Hippocampal formation (tissue), 2 donors: ENCODE measurements at regions not wholly inside any gene's neighbourhood (a gene's known extent, or its start where the extent isn't known, plus 50 kb on each side); places are given as distances from the start of the nearest gene placed in this dataset.

ENCODE experiments used
- DNase-seq, 2 donors: peaks; one replicate each; lab custom pipeline; 2025; lab: John Stamatoyannopoulos, UW

DNA sequence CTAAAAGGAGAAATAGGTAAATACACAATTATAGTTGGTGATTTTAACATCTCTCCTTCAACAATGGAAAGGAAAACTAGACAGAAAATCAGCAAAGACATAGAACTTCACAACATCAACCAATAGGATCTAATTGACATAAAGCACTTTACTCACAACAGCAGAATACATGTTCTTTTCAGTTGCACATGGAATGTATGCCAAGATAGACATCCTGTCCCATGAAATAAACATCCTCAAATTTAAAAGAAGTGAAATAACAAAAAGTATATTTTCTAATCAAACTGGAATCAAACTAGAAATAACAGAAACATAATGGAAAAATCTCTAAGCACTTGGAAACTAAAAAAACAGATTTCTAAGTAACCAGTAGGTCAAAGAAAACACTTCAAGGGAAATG is 296.2 kb upstream of the RGS6 start:
- DNase-seq, result no peak

- DNase-seq, result no peak
Observed at GRCh38 chr14:71636820-71637471, 295.3 kb upstream of the RGS6 start.

DNA sequence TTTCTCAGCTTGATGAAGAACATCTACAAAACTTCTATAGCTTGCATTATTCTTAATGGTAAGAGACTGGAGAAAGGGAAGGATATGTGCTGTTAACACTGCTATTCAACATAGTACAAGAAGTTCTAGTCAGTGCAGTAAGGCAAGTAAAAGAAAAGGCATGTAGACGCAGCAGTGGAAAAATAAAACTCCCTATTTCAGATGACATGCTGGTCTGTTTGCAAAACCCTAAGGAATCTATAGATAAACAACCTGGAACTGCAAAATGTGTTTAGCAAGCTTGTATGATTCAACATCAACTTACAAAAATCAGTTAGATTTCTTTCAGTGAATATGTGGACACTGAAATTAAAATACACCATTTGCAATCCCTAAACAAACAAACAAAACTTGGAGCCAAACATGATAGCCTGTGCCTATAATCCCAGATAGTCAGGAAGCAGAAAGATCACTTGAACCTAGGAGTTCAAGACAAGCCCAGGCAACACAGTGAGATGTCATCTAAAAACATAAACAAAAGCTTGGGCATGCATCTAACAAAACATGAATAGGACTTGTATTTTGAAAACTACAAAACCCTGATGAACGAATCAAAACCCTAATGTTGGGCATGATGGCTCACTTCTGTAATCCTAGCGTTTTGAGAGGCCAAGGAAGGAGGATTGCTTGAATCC is 293.6 kb upstream of the RGS6 start:
- no peak for DNase-seq

DNA sequence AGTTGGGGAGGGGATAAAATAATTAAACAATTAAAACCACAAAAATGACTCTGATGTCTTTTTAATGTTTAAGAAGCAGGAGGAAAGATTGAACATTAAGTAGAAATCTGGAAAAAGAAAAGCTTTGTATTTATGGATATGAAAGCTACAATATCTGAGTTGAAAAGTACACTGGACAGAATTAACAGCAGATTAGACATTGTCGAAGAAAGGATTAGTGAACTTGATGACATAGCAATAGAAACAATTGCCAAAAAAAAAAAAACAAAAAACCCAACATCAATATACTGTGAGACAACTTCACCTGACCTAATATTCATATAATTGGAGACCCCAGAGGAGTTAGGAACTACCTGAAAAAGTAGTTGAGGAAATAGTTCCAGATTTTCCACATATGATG is 289.5 kb upstream of the RGS6 start:
- DNase-seq, result no peak

DNA sequence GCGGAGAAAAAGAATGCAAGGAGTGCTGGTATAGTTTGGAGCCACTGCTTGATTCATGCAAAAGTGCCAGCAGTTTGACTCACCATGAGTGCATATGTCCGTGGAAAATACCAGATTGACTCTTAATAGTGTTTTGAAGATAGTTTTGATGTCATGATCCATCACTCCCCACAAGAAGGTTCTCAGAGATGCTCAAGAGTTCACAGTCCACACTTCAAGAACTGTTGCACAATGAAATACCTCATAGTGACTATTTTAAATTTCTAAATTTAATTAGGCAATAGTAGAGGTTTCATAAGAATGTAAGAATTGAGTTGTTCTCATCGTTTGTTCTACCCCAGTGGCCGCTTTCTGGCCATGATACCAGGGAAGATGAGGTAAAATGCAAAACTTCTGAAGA is 286.6 kb upstream of the RGS6 start:
- no peak for DNase-seq

DNA sequence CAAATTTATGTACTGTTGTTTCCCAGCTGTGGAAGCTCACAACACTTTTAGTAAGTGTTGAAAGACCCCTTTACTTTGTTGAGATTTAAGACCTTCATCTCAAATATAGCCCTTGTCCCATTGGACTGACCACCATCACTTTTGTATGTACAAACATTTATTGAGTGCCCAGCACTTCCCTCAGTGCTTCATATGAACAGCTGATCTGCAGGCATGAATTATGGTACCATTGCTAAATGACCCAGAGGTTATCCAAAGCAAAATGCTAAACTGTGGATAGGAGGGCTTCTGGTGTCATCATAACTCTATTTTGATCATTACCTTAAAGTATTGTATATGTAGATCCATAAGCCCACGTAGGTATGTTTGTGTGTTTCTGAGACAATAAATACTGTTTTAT is 285.7 kb upstream of the RGS6 start:
- no peak for DNase-seq

- DNase-seq, result no peak
Observed at GRCh38 chr14:71647086-71647784, 285.0 kb upstream of the RGS6 start.

DNA sequence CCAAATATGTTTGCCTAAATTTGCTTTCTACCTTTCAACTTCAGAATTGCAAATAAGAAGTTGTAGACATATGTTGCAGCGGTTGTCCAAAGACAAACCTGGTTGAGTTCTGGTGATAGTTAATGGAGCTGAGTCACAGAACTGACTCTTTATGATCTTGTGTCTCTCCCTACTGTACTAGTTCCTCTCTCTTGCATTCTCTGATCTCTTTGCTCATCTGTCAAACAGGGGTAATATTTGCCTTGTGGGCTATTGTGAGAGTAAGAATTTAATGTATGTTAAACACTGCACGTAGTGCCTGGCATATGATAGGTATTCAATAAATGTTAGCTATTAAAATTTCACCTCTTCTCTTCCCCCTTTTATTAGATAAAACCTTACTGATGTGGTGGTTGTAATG is 283.5 kb upstream of the RGS6 start:
- no peak for DNase-seq

- no peak for DNase-seq
Observed at GRCh38 chr14:71650187-71650755, 282.0 kb upstream of the RGS6 start.

DNA sequence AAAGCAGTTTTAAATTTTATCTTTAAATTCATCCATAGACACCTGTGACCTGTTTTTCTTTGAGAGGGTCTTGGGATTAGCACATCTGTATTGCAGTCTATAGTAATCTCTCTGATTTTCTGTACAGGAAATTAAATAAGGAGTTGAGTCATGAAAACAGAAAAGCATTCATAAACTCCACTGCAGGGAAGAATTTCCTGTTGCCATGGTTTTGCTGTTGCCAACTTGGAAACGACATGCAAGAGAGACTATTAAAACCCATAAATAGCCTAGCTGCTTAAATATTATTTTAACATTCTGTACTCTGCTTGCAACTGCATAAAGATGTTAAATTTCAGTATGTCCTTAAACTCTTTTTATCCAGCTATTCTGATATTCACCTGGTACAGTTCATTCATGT is 281.0 kb upstream of the RGS6 start:
- DNase-seq, result peak in 1 of 2 donors; percentile 50

- DNase-seq, result no peak
Observed at GRCh38 chr14:71652368-71652767, 279.9 kb upstream of the RGS6 start.

DNA sequence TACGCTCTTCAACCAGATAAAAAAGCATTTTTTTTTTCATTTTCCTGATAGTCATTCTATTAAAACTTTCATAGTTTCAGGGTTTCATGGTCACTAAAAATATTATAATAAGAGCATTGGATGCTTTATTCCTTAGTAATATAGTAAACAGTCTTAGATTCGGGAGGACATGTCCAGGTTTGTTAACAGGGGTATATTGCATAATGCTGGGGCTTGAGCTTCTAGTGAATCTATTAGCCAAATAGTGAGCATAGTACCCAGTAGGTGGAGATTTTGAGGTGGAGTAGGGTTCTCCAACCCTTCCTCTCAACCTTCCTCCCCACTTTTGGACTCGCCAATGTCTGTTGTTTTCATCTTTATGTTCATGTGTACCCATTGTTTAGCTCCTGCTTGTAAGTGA is 277.4 kb upstream of the RGS6 start:
- no peak for DNase-seq

GRCh38 chr14:71658261-71658860 is 273.9 kb upstream of the RGS6 start:
- DNase-seq, result no peak

GRCh38 chr14:71659159-71659558 is 273.1 kb upstream of the RGS6 start:
- DNase-seq, result no peak

DNA sequence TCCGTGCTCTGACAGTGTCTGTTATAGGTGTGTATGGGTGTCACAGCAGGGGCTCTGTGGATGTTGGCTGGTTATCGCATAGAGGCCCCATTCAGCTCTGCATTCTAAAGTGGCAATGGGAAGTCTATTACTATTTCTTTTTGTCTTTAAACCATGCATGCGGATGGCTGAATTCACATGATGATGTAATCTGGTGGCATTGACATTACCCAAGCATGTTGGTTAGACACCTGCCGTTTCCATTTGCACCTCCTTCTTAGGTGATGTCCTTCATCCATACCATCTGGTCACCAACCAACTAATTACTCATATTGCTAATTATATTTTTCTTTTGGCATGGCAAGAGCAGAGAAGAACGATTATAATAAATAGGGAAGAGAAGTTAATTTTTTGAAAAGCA is 270.8 kb upstream of the RGS6 start:
- DNase-seq, result no peak

- no peak for DNase-seq
Observed at GRCh38 chr14:71662291-71662790, 269.9 kb upstream of the RGS6 start.

DNA sequence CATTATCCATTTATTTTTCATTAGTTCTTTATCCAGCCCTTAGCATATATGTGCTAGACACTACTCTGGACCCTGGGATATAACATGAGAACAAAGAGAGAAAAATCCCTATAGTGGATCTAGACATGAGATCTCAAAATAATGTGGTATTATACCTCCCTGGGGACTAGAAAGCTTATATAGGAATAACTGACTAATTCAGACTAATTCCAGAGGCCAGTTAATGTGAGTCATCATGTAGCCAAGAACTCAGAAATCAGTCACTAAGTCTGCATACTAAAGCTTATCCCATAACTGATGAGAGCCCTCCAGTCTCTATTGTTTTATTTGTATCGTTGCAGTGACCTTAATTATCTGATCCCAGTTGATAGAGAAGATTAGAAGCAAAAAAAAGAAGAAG is 267.1 kb upstream of the RGS6 start:
- no peak for DNase-seq

DNA sequence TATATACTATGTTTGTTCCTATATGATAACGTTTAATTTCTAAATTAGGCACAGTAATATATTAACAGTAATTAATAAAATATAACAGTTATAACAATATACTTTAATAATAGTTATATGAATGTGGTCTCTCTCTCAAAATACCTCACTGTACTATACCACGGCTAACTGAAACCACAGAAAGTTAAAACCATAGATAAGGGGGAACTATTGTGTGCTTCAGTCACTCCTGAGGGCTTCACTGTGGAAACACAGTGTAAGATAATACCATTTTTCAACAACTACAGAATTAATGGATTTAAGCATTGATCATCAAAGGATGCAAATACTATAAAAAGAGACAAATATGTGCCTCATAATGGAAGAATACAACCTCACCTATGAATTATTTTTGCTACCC is 266.4 kb upstream of the RGS6 start:
- DNase-seq, result no peak

- DNase-seq, result no peak
Observed at GRCh38 chr14:71666571-71667145, 265.6 kb upstream of the RGS6 start.

DNA sequence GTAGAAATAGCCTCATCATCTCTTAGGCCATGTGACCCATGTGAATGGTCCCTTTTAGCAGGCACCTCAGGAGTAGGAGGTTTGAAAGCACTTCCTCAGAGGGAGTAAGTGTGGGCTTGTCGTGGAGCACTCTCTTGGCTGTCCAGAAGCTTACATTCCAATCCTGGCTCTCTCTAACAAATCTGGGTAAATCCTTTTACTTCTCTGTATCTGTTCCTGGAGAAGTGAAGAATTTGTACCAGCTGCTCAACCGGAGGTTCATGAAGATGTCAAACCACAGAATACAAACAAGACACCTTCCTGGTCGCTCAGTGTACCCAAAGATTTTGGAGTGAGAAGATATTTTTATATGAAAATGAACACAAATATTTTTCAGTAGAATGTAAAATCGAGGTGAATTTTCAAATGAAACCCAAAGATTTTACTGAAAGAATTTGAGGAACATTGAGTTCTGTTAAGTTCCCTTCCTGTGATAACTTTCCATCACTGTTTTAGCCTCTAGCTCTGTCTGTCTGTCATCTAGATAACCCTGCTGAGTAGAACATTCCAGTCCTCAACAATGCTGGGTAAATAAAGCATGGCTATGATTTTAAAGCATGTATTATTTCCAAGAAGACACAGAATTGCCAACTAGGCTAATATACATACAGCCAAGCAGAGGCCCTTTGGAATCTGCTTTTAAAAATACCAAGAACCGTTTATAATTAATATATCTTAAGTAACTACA is 263.9 kb upstream of the RGS6 start:
- DNase-seq, result no peak

- DNase-seq, result no peak
Observed at GRCh38 chr14:71672596-71672995, 259.6 kb upstream of the RGS6 start.
